ENCODE measurements at regions not wholly inside any gene's neighbourhood (a gene's known extent, or its start where the extent isn't known, plus 50 kb on each side); places are given as distances from the start of the nearest gene placed in this dataset.

GRCh38 chr2:3914241-3914640, 210.9 kb downstream of the DCDC2C start:
- peaks cover 11% of the 10 kb centered on the region for H3K4me1 ChIP-seq
- H3K4me3 ChIP-seq, result no peak overlapping the region
- no peaks in the 10 kb centered on the region for H3K36me3 ChIP-seq
- intact Hi-C loops (cut with micrococcal nuclease), result no loop called here
- no peaks in the 10 kb centered on the region for H3K9me3 ChIP-seq (replicated peaks)
- TF ChIP-seq, protein P1, sequence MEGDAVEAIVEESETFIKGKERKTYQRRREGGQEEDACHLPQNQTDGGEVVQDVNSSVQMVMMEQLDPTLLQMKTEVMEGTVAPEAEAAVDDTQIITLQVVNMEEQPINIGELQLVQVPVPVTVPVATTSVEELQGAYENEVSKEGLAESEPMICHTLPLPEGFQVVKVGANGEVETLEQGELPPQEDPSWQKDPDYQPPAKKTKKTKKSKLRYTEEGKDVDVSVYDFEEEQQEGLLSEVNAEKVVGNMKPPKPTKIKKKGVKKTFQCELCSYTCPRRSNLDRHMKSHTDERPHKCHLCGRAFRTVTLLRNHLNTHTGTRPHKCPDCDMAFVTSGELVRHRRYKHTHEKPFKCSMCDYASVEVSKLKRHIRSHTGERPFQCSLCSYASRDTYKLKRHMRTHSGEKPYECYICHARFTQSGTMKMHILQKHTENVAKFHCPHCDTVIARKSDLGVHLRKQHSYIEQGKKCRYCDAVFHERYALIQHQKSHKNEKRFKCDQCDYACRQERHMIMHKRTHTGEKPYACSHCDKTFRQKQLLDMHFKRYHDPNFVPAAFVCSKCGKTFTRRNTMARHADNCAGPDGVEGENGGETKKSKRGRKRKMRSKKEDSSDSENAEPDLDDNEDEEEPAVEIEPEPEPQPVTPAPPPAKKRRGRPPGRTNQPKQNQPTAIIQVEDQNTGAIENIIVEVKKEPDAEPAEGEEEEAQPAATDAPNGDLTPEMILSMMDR (IDR thresholded peaks at IDR 0.05; ENCODE audit: borderline replicate concordance), result no peak
- no peak for DNase-seq
- H3K27me3 ChIP-seq (ENCODE audit: low read depth), result peaks cover 4% of the 10 kb centered on the region
- H3K27ac ChIP-seq (replicated peaks), result peak overlapping the region; percentile 73

- Histone ChIP-seq H3K4me1 (no peaks in the 10 kb centered on the region), H3K27me3 (ENCODE audit: low read depth) (no peaks in the 10 kb centered on the region), H3K4me3 (no peak overlapping the region), H3K27ac (replicated peaks) (no peak overlapping the region), H3K9me3 (replicated peaks) (peaks cover 4% of the 10 kb centered on the region), H3K36me3 (no peaks in the 10 kb centered on the region)
- DNase-seq, result no peak
- TF ChIP-seq, protein P1 (IDR thresholded peaks at IDR 0.05; ENCODE audit: borderline replicate concordance), result no peak
- intact Hi-C loops (cut with micrococcal nuclease), result no loop called here
Observed at GRCh38 chr2:3927031-3927430, 223.7 kb downstream of the DCDC2C start.

DNA sequence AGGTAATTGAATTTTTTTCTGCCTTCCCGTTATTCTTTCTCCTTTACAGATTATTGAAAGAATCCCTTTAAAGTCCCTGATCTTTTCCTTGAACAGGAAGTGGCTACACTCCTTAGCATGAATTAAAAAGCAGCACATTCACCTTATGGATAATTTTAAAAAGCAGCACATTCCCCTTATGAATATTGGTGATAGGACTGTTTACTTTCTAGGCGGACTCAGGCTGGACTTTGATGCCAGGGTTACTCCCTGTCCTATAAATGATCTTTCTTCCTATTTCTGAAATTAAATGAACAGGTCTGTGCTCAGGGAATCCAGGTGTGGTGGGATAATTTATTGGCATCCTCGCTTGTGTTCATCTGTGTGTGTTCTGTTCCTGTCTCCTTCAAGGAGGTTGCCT, 226.0 kb downstream of the DCDC2C start:
- Histone ChIP-seq H3K4me3 (no peak overlapping the region), H3K36me3 (no peaks in the 10 kb centered on the region), H3K27me3 (ENCODE audit: low read depth) (no peaks in the 10 kb centered on the region), H3K27ac (replicated peaks) (no peak overlapping the region), H3K4me1 (no peaks in the 10 kb centered on the region), H3K9me3 (replicated peaks) (peaks cover 28% of the 10 kb centered on the region)
- TF ChIP-seq, protein P1 (IDR thresholded peaks at IDR 0.05; ENCODE audit: borderline replicate concordance), result no peak
- no peak for DNase-seq
- intact Hi-C loops (cut with micrococcal nuclease), result no loop called here

DNA sequence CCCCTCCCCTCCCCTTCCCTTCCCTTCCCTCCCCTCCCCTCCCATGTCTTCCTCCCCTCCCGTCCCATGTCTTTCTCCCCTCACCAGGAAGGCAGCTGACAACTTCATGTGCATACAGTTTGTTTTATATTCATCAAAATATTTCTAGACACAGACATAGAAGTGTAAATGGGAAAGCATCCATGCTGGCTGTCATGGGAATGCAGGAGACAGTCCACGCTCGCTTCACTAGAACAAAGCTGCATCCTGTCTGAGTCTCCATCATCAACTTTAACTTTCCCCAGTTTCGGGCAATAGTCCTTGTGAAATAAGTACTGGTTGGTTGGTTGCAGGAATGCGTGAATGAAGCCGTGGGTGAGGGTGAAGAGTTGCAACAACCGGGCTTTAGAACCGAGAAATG, 226.9 kb downstream of the DCDC2C start:
- TF ChIP-seq, protein P1 (IDR thresholded peaks at IDR 0.05; ENCODE audit: borderline replicate concordance), result no peak
- intact Hi-C loops (cut with micrococcal nuclease), result no loop called here
- no peak overlapping the region for H3K4me3 ChIP-seq
- H3K27ac ChIP-seq (replicated peaks), result no peak overlapping the region
- no peaks in the 10 kb centered on the region for H3K4me1 ChIP-seq
- no peaks in the 10 kb centered on the region for H3K36me3 ChIP-seq
- DNase-seq, result no peak
- peaks cover 37% of the 10 kb centered on the region for H3K9me3 ChIP-seq (replicated peaks)
- H3K27me3 ChIP-seq (ENCODE audit: low read depth), result no peaks in the 10 kb centered on the region

GRCh38 chr2:3940661-3941060, 237.3 kb downstream of the DCDC2C start:
- no peak for DNase-seq
- H3K4me3 ChIP-seq, result no peak overlapping the region
- intact Hi-C loops (cut with micrococcal nuclease), result no loop called here
- peaks cover 14% of the 10 kb centered on the region for H3K9me3 ChIP-seq (replicated peaks)
- no peak overlapping the region for H3K27ac ChIP-seq (replicated peaks)
- H3K4me1 ChIP-seq, result no peaks in the 10 kb centered on the region
- TF ChIP-seq, protein P1 (IDR thresholded peaks at IDR 0.05; ENCODE audit: borderline replicate concordance), result no peak
- H3K27me3 ChIP-seq (ENCODE audit: low read depth), result peaks cover 27% of the 10 kb centered on the region
- H3K36me3 ChIP-seq, result no peaks in the 10 kb centered on the region

DNA sequence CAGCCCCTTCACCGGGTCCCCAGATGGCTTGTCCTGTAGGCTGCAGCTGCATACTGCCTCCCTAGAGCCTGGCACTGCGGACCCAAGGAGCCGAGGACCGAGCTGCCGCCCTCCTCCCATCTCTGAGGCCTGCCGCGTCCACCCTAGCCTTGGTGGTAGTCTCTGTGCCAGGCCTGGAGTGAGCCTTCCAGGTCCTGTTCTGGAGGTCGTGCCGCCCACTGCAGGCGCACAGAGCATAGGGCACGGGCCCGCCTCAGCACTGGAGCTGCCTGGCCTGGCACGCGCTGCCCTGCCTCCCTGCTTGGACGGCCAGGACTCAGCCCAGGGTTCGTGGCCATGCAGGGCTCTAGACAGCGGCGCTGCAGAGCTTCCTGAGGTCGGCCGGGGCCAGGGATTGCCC, 239.5 kb downstream of the DCDC2C start:
- Histone ChIP-seq H3K9me3 (replicated peaks) (no peaks in the 10 kb centered on the region), H3K36me3 (no peaks in the 10 kb centered on the region), H3K27me3 (ENCODE audit: low read depth) (peaks cover 33% of the 10 kb centered on the region), H3K4me3 (no peak overlapping the region), H3K27ac (replicated peaks) (no peak overlapping the region), H3K4me1 (no peaks in the 10 kb centered on the region)
- TF ChIP-seq, protein P1 (IDR thresholded peaks at IDR 0.05; ENCODE audit: borderline replicate concordance), result no peak
- no peak for DNase-seq
- intact Hi-C loops (cut with micrococcal nuclease), result no loop called here

Data from left ventricle myocardium inferior (tissue), 1 donor.